Duodenal mucosa (tissue), 2 donors: ENCODE measurements at regions not wholly inside any gene's neighbourhood (a gene's known extent, or its start where the extent isn't known, plus 50 kb on each side); places are given as distances from the start of the nearest gene placed in this dataset.

Experiments used
- H3K27ac ChIP-seq: one replicate; pipeline ENCODE4 v1.7.0; 2013; ENCODE audit warnings: low read depth, low read length
- H3K27me3 ChIP-seq, 2 donors: one replicate each; pipeline ENCODE4 v1.7.0; 2013; ENCODE audit warnings: low read length in 2 of 2, control low read depth in 1 of 2; ENCODE audit not compliant: insufficient read depth in 2 of 2, control insufficient read depth in 1 of 2
- H3K36me3 ChIP-seq, 2 donors: one replicate each; pipeline ENCODE4 v1.7.0; 2013; ENCODE audit warnings: low read length in 2 of 2, control low read depth in 1 of 2; ENCODE audit not compliant: insufficient read depth in 2 of 2, control insufficient read depth in 1 of 2
- H3K4me1 ChIP-seq, 2 donors: one replicate each; pipeline ENCODE4 v1.7.0; 2013; ENCODE audit warnings: low read length in 2 of 2, control low read depth in 1 of 2; ENCODE audit not compliant: insufficient read depth in 2 of 2, control insufficient read depth in 1 of 2
- H3K4me3 ChIP-seq, 2 donors: one replicate each; pipeline ENCODE4 v1.7.0; 2013; ENCODE audit warnings: low read length in 2 of 2, low read depth in 1 of 2
- H3K9ac ChIP-seq, 2 donors: one replicate each; pipeline ENCODE4 v1.7.0; 2013; ENCODE audit warnings: low read length in 2 of 2, low read depth in 1 of 2
- H3K9me3 ChIP-seq, 2 donors: one replicate each; pipeline ENCODE4 v1.7.0; 2013; ENCODE audit warnings: low read length in 2 of 2, control low read depth in 1 of 2; ENCODE audit not compliant: control insufficient read depth in 1 of 2

GRCh38 chr18:41121116-41121826 is 833.8 kb upstream of the PIK3C3 start:
- H3K36me3 ChIP-seq = no peaks in the 10 kb centered on the region
- no peak overlapping the region for H3K4me3 ChIP-seq
- H3K9ac ChIP-seq = no peak overlapping the region
- H3K27ac ChIP-seq = no peak overlapping the region
- peaks cover 4 to 5% of the 10 kb centered on the region in 2 donors for H3K9me3 ChIP-seq
- no peaks in the 10 kb centered on the region for H3K4me1 ChIP-seq
- H3K27me3 ChIP-seq = no peaks in the 10 kb centered on the region

GRCh38 chr18:41119031-41119430 is 836.0 kb upstream of the PIK3C3 start:
- Histone ChIP-seq H3K4me3 (no peak overlapping the region), H3K36me3 (no peaks in the 10 kb centered on the region), H3K27me3 (no peaks in the 10 kb centered on the region), H3K27ac (no peak overlapping the region), H3K4me1 (no peaks in the 10 kb centered on the region), H3K9ac (no peak overlapping the region), H3K9me3 (peaks cover 4 to 13% of the 10 kb centered on the region in 2 donors)

- peaks cover 6 to 20% of the 10 kb centered on the region in 2 donors for H3K9me3 ChIP-seq
- H3K36me3 ChIP-seq = no peaks in the 10 kb centered on the region
- H3K4me1 ChIP-seq = no peaks in the 10 kb centered on the region
- no peak overlapping the region for H3K9ac ChIP-seq
- no peak overlapping the region for H3K27ac ChIP-seq
- no peaks in the 10 kb centered on the region for H3K27me3 ChIP-seq
- no peak overlapping the region for H3K4me3 ChIP-seq
Measured at GRCh38 chr18:41113885-41114482, 841.0 kb upstream of the PIK3C3 start.

GRCh38 chr18:41099451-41099850 is 855.6 kb upstream of the PIK3C3 start:
- Histone ChIP-seq H3K27me3 (no peaks in the 10 kb centered on the region), H3K9me3 (peaks cover 5 to 12% of the 10 kb centered on the region in 2 donors), H3K4me1 (no peaks in the 10 kb centered on the region)

GRCh38 chr18:41096504-41096903 is 858.5 kb upstream of the PIK3C3 start:
- Histone ChIP-seq H3K9ac (no peak overlapping the region), H3K4me1 (no peaks in the 10 kb centered on the region), H3K9me3 (peaks cover 5 to 12% of the 10 kb centered on the region in 2 donors), H3K4me3 (no peak overlapping the region), H3K27me3 (no peaks in the 10 kb centered on the region), H3K36me3 (no peaks in the 10 kb centered on the region), H3K27ac (no peak overlapping the region)

More at GRCh38 chr18:41099451-41099850, 855.6 kb upstream of the PIK3C3 start:
- Histone ChIP-seq H3K4me3 (no peak overlapping the region), H3K9ac (no peak overlapping the region), H3K27ac (no peak overlapping the region), H3K36me3 (no peaks in the 10 kb centered on the region)

GRCh38 chr18:41077076-41077475 is 878.0 kb upstream of the PIK3C3 start:
- H3K27ac ChIP-seq = no peak overlapping the region
- no peaks in the 10 kb centered on the region for H3K27me3 ChIP-seq
- H3K4me1 ChIP-seq = no peaks in the 10 kb centered on the region
- no peak overlapping the region for H3K9ac ChIP-seq
- H3K9me3 ChIP-seq = peaks cover 0 to 15% of the 10 kb centered on the region in 2 donors
- H3K36me3 ChIP-seq = no peaks in the 10 kb centered on the region
- H3K4me3 ChIP-seq = no peak overlapping the region

- Histone ChIP-seq H3K27ac (no peak overlapping the region), H3K27me3 (no peaks in the 10 kb centered on the region)
Measured at GRCh38 chr18:41075212-41075611, 879.8 kb upstream of the PIK3C3 start.

GRCh38 chr18:41073372-41073954 is 881.6 kb upstream of the PIK3C3 start:
- H3K4me1 ChIP-seq = no peaks in the 10 kb centered on the region
- no peak overlapping the region for H3K9ac ChIP-seq
- H3K27ac ChIP-seq = no peak overlapping the region
- H3K36me3 ChIP-seq = no peaks in the 10 kb centered on the region
- H3K4me3 ChIP-seq = no peak overlapping the region
- no peaks in the 10 kb centered on the region for H3K27me3 ChIP-seq
- H3K9me3 ChIP-seq = peaks cover 0 to 5% of the 10 kb centered on the region in 2 donors

More at GRCh38 chr18:41075212-41075611, 879.8 kb upstream of the PIK3C3 start:
- H3K9me3 ChIP-seq = peaks cover 0 to 8% of the 10 kb centered on the region in 2 donors
- H3K36me3 ChIP-seq = no peaks in the 10 kb centered on the region
- H3K4me3 ChIP-seq = no peak overlapping the region
- H3K9ac ChIP-seq = no peak overlapping the region
- no peaks in the 10 kb centered on the region for H3K4me1 ChIP-seq

- Histone ChIP-seq H3K4me3 (no peak overlapping the region), H3K9ac (no peak overlapping the region), H3K36me3 (no peaks in the 10 kb centered on the region), H3K9me3 (peaks cover 0 to 5% of the 10 kb centered on the region in 2 donors), H3K27me3 (no peaks in the 10 kb centered on the region), H3K4me1 (no peaks in the 10 kb centered on the region), H3K27ac (no peak overlapping the region)
Measured at GRCh38 chr18:41072946-41073345, 882.1 kb upstream of the PIK3C3 start.

GRCh38 chr18:41071826-41072225 is 883.2 kb upstream of the PIK3C3 start:
- Histone ChIP-seq H3K9me3 (peaks cover 0 to 5% of the 10 kb centered on the region in 2 donors), H3K27me3 (no peaks in the 10 kb centered on the region), H3K36me3 (no peaks in the 10 kb centered on the region), H3K4me3 (no peak overlapping the region), H3K9ac (no peak overlapping the region), H3K4me1 (no peaks in the 10 kb centered on the region), H3K27ac (no peak overlapping the region)
